ENCODE measurements at regions not wholly inside any gene's neighbourhood (a gene's known extent, or its start where the extent isn't known, plus 50 kb on each side); places are given as distances from the start of the nearest gene placed in this dataset.
A peak's percentile ranks its signal among the peaks of the same experiment; 100 is the strongest.
"Not testable (repeated sequence)": the region's sequence is repeated elsewhere in the genome, so short reads cannot be mapped to it uniquely, and the experiment has no call there.

GRCh38 chr9:36461323-36461722, 61.3 kb upstream of the RNF38 start:
- no peak for DNase-seq

GRCh38 chr9:36458430-36458915, 58.4 kb upstream of the RNF38 start:
- DNase-seq: not testable (repeated sequence)

DNA sequence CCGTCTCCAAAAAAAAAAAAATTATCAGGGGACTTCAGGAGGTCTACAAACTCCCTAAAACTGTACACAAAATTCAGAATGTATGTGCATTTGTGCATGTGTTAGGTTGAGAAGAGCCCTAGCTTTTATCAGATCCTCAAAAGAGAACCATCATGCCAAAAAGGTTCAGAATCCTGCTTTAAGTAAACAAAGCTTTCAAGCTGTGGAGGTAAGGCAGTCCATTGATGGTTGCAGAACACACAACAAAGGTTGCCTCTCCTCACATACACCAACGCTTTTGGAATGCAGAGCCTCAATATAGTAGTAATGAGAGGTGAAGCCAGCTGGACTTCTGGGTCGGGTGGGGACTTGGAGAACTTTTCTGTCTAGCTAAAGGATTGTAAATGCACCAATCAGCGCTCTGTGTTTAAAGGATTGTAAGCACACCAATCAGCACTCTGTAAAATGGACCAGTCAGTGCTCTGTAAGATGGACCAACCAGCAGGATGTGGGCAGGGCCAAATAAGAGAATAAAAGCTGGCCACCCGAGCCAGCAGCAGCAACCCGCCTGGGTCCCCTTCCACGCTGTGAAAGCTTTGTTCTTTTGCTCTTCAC, 57.9 kb upstream of the RNF38 start:
- no peak for DNase-seq

- no peak for DNase-seq
Measured at GRCh38 chr9:36456480-36457065, 56.5 kb upstream of the RNF38 start.

DNA sequence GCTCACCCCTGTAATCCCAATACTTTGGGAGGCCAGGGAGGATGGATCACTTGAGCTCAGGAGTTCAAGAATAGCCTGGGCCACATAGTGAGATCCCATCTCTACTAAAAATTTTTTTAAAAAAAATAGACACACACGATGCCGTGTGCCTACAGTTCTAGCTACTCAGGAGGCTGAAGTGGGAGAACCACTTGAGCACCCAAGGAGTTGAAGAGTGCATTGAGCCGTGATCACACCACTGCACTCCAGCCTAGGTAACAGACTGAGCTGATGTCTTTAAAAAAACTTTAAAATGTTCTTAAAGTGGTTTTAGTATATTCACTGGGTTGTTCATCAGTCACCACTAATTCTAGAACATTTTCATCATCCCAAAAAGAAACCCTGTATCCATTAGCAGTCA, 51.9 kb upstream of the RNF38 start:
- DNase-seq: no peak

- DNase-seq: peak; percentile 13
Measured at GRCh38 chr9:36450110-36450732, 50.2 kb upstream of the RNF38 start.
